BJ (cell line): ENCODE measurements at regions not wholly inside any gene's neighbourhood (a gene's known extent, or its start where the extent isn't known, plus 50 kb on each side); places are given as distances from the start of the nearest gene placed in this dataset.

ENCODE experiments used
- CTCF ChIA-PET: fragments of 350-600 bp; formaldehyde crosslinking; extraction: SDS; loops from one replicate; lab custom pipeline; 2021; ENCODE audit warnings: antibody characterized with exemption, inconsistent platforms; lab: Yijun Ruan, JAX
- POLR2A ChIA-PET: fragments of 300-600 bp; sonication (Branson Sonifier 250); formaldehyde crosslinking; extraction: SDS; loops from one replicate; lab custom pipeline; 2021; ENCODE audit warnings: antibody characterized with exemption; lab: Charles Lee
- DNase-seq: peaks from one replicate; pipeline ENCODE4 v3.0.0-alpha.2; 2011; ENCODE audit warnings: low read depth
- H3K27me3 ChIP-seq: 2 replicates; pipeline ENCODE4 v1.6.0; 2011; ENCODE audit warnings: low read length; ENCODE audit not compliant: control insufficient read depth, insufficient read depth
- H3K36me3 ChIP-seq: 2 replicates; pipeline ENCODE4 v1.5.1; 2011; ENCODE audit warnings: low read length; ENCODE audit not compliant: control insufficient read depth, insufficient read depth
- H3K4me3 ChIP-seq: 2 replicates; pipeline ENCODE4 v1.5.1; 2011; ENCODE audit warnings: low read depth, mild to moderate bottlenecking, control low read depth, low read length
- CTCF ChIP-seq: IDR thresholded peaks from 2 replicates; pipeline ENCODE4 v1.5.1; 2011; ENCODE audit warnings: low read depth, mild to moderate bottlenecking, control low read depth, inconsistent platforms, low read length, moderate library complexity; ENCODE audit not compliant: insufficient read depth

GRCh38 chr1:168977618-168978017 is 128.9 kb upstream of the ATP1B1 start:
- no peak for TF ChIP-seq CTCF
- ChIA-PET POLR2A (no interaction called here), CTCF (interaction anchor here (1.1 kb wide), 1 partner anchor 64 kb away, joined by 3 read pairs; no protein-coding TSS in a partner anchor)
- H3K27me3 ChIP-seq: no peaks in the 10 kb centered on the region
- no peaks in the 10 kb centered on the region for H3K36me3 ChIP-seq
- H3K4me3 ChIP-seq: no peak overlapping the region
- DNase-seq: no peak

GRCh38 chr1:168979276-168979675 is 127.2 kb upstream of the ATP1B1 start:
- TF ChIP-seq CTCF: no peak
- ChIA-PET POLR2A (no interaction called here), CTCF (no interaction called here)
- H3K4me3 ChIP-seq: no peak overlapping the region
- H3K36me3 ChIP-seq: no peaks in the 10 kb centered on the region
- no peak for DNase-seq
- H3K27me3 ChIP-seq: no peaks in the 10 kb centered on the region

- ChIA-PET CTCF (no interaction called here), POLR2A (no interaction called here)
- DNase-seq: no peak
- H3K27me3 ChIP-seq: no peaks in the 10 kb centered on the region
- no peak overlapping the region for H3K4me3 ChIP-seq
- no peak for TF ChIP-seq CTCF
- no peaks in the 10 kb centered on the region for H3K36me3 ChIP-seq
Observed at GRCh38 chr1:168980180-168980579, 126.3 kb upstream of the ATP1B1 start.

- no peaks in the 10 kb centered on the region for H3K36me3 ChIP-seq
- H3K4me3 ChIP-seq: no peak overlapping the region
- TF ChIP-seq CTCF: no peak
- POLR2A ChIA-PET: no interaction called here
- DNase-seq: no peak
- no peaks in the 10 kb centered on the region for H3K27me3 ChIP-seq
- CTCF ChIA-PET: no interaction called here
Observed at GRCh38 chr1:168980656-168981055, 125.8 kb upstream of the ATP1B1 start.

GRCh38 chr1:168982778-168983177 is 123.7 kb upstream of the ATP1B1 start:
- no peak for DNase-seq
- ChIA-PET POLR2A (no interaction called here), CTCF (no interaction called here)
- no peak overlapping the region for H3K4me3 ChIP-seq
- H3K36me3 ChIP-seq: no peaks in the 10 kb centered on the region
- TF ChIP-seq CTCF: no peak
- H3K27me3 ChIP-seq: no peaks in the 10 kb centered on the region
